Subcutaneous abdominal adipose tissue (tissue), 5 donors: ENCODE measurements at regions not wholly inside any gene's neighbourhood (a gene's known extent, or its start where the extent isn't known, plus 50 kb on each side); places are given as distances from the start of the nearest gene placed in this dataset.
"Not testable (repeated sequence)": the region's sequence is repeated elsewhere in the genome, so short reads cannot be mapped to it uniquely, and the experiment has no call there.

ENCODE experiments used
- H3K27ac ChIP-seq: one replicate; pipeline ENCODE4 v1.7.0; 2013; ENCODE audit warnings: low read depth, mild to moderate bottlenecking, inconsistent platforms, low read length, moderate library complexity
- H3K27me3 ChIP-seq, 5 donors: one replicate each; pipeline ENCODE4 v1.7.0; 2013; ENCODE audit warnings: low read length in 5 of 5, inconsistent platforms in 1 of 5; ENCODE audit not compliant: control insufficient read depth in 5 of 5, insufficient read depth in 4 of 5
- H3K36me3 ChIP-seq, 5 donors: one replicate each; pipeline ENCODE4 v1.7.0; 2013; ENCODE audit warnings: low read length in 5 of 5; ENCODE audit not compliant: control insufficient read depth in 5 of 5, insufficient read depth in 5 of 5
- H3K4me1 ChIP-seq, 5 donors: one replicate each; pipeline ENCODE4 v1.7.0; 2013; ENCODE audit warnings: low read length in 5 of 5, mild to moderate bottlenecking in 3 of 5, moderate library complexity in 1 of 5; ENCODE audit not compliant: control insufficient read depth in 5 of 5, insufficient read depth in 5 of 5
- H3K4me3 ChIP-seq, 5 donors: one replicate each; pipeline ENCODE4 v1.7.0; 2013; ENCODE audit warnings: low read length in 5 of 5, low read depth in 1 of 5
- H3K9ac ChIP-seq, 5 donors: one replicate each; pipeline ENCODE4 v1.7.0; 2013; ENCODE audit warnings: low read length in 5 of 5, mild to moderate bottlenecking in 4 of 5, moderate library complexity in 3 of 5
- H3K9me3 ChIP-seq, 5 donors: one replicate each; pipeline ENCODE4 v1.7.0; 2013; ENCODE audit warnings: low read length in 5 of 5; ENCODE audit not compliant: control insufficient read depth in 5 of 5
- donor health status: healthy.
- donor health status: healthy.
- donor health status: healthy.
- donor health status: healthy.
- donor health status: healthy.

- H3K36me3 ChIP-seq = no peaks in the 10 kb centered on the region
- no peak overlapping the region for H3K9ac ChIP-seq
- no peaks in the 10 kb centered on the region for H3K27me3 ChIP-seq
- H3K4me3 ChIP-seq = no peak overlapping the region
- no peaks in the 10 kb centered on the region for H3K9me3 ChIP-seq
- H3K27ac ChIP-seq = no peak overlapping the region
- no peaks in the 10 kb centered on the region for H3K4me1 ChIP-seq
These were observed 1130.0 kb downstream of the STPG2 start for GRCh38 chr4:97013309-97013708.

GRCh38 chr4:97013711-97014110, 1129.6 kb downstream of the STPG2 start:
- no peak overlapping the region for H3K9ac ChIP-seq
- no peaks in the 10 kb centered on the region for H3K9me3 ChIP-seq
- H3K4me1 ChIP-seq = no peaks in the 10 kb centered on the region
- H3K36me3 ChIP-seq = no peaks in the 10 kb centered on the region
- no peak overlapping the region for H3K27ac ChIP-seq
- no peak overlapping the region for H3K4me3 ChIP-seq
- no peaks in the 10 kb centered on the region for H3K27me3 ChIP-seq

- H3K27ac ChIP-seq = no peak overlapping the region
- H3K27me3 ChIP-seq = no peaks in the 10 kb centered on the region
- H3K36me3 ChIP-seq = no peaks in the 10 kb centered on the region
- H3K9me3 ChIP-seq = no peaks in the 10 kb centered on the region
- no peak overlapping the region for H3K4me3 ChIP-seq
- no peak overlapping the region for H3K9ac ChIP-seq
- no peaks in the 10 kb centered on the region for H3K4me1 ChIP-seq
These were observed 1128.0 kb downstream of the STPG2 start for GRCh38 chr4:97015301-97015700.

- Histone ChIP-seq H3K27me3 (no peaks in the 10 kb centered on the region), H3K9me3 (no peaks in the 10 kb centered on the region), H3K36me3 (no peaks in the 10 kb centered on the region), H3K27ac (no peak overlapping the region), H3K4me3 (no peak overlapping the region), H3K9ac (no peak overlapping the region), H3K4me1 (no peaks in the 10 kb centered on the region)
These were observed 1126.9 kb downstream of the STPG2 start for GRCh38 chr4:97016186-97016907.

- Histone ChIP-seq H3K9ac (no peak overlapping the region), H3K27me3 (no peaks in the 10 kb centered on the region), H3K9me3 (no peaks in the 10 kb centered on the region), H3K36me3 (no peaks in the 10 kb centered on the region), H3K4me3 (no peak overlapping the region), H3K27ac (no peak overlapping the region), H3K4me1 (no peaks in the 10 kb centered on the region)
These were observed 1115.4 kb downstream of the STPG2 start for GRCh38 chr4:97027728-97028410.

- Histone ChIP-seq H3K4me3 (no peak overlapping the region), H3K36me3 (no peaks in the 10 kb centered on the region), H3K4me1 (no peaks in the 10 kb centered on the region), H3K27ac (no peak overlapping the region), H3K9ac (no peak overlapping the region), H3K27me3 (no peaks in the 10 kb centered on the region), H3K9me3 (no peaks in the 10 kb centered on the region)
These were observed 1114.5 kb downstream of the STPG2 start for GRCh38 chr4:97028785-97029184.

- not testable (repeated sequence) for H3K4me3 ChIP-seq, H3K36me3 ChIP-seq, H3K9ac ChIP-seq, H3K27me3 ChIP-seq, H3K9me3 ChIP-seq, H3K27ac ChIP-seq, H3K4me1 ChIP-seq
These were observed 1105.7 kb downstream of the STPG2 start for GRCh38 chr4:97037411-97038145.

GRCh38 chr4:97038146-97038516, 1105.1 kb downstream of the STPG2 start:
- Histone ChIP-seq H3K9me3 (peaks cover 0 to 2% (median 0%) of the 10 kb centered on the region in 5 donors), H3K4me3 (no peak overlapping the region), H3K9ac (no peak overlapping the region), H3K36me3 (no peaks in the 10 kb centered on the region), H3K27me3 (no peaks in the 10 kb centered on the region), H3K27ac (no peak overlapping the region), H3K4me1 (no peaks in the 10 kb centered on the region)

GRCh38 chr4:97072666-97073065, 1070.6 kb downstream of the STPG2 start:
- Histone ChIP-seq H3K36me3 (no peaks in the 10 kb centered on the region), H3K27me3 (no peaks in the 10 kb centered on the region), H3K4me1 (no peaks in the 10 kb centered on the region), H3K9ac (no peak overlapping the region), H3K9me3 (no peaks in the 10 kb centered on the region), H3K27ac (no peak overlapping the region), H3K4me3 (no peak overlapping the region)

- Histone ChIP-seq H3K4me3 (no peak overlapping the region), H3K9me3 (no peaks in the 10 kb centered on the region), H3K36me3 (no peaks in the 10 kb centered on the region), H3K27ac (no peak overlapping the region), H3K9ac (no peak overlapping the region), H3K27me3 (no peaks in the 10 kb centered on the region), H3K4me1 (no peaks in the 10 kb centered on the region)
These were observed 1070.1 kb downstream of the STPG2 start for GRCh38 chr4:97073194-97073593.
